ENCODE measurements at regions not wholly inside any gene's neighbourhood (a gene's known extent, or its start where the extent isn't known, plus 50 kb on each side); places are given as distances from the start of the nearest gene placed in this dataset.

DNA sequence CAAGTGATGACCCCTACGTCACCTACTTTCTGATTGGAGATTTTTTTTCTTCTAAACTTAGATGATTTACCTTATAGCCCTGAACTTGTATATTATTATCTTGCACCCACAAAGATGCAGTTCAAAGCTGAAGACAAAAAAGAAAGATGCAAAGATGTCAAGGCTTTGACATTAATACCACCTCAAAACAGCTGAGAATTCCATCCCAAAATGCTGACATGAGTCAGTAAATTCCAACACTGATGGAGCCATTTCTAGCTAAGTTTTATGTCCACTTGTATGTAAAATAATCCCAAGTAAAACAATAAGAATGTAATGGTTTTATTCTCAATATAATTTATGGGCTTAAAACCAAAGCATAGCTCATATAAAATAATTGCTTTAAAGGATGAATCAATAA lies 91.5 kb upstream of the CDH9 start:
- no peak for TF ChIP-seq CTCF (IDR thresholded peaks at IDR 0.05)
- no peak for TF ChIP-seq ZFX (IDR thresholded peaks at IDR 0.05; ENCODE audit: borderline replicate concordance)
